ENCODE measurements at regions not wholly inside any gene's neighbourhood (a gene's known extent, or its start where the extent isn't known, plus 50 kb on each side); places are given as distances from the start of the nearest gene placed in this dataset.

DNA sequence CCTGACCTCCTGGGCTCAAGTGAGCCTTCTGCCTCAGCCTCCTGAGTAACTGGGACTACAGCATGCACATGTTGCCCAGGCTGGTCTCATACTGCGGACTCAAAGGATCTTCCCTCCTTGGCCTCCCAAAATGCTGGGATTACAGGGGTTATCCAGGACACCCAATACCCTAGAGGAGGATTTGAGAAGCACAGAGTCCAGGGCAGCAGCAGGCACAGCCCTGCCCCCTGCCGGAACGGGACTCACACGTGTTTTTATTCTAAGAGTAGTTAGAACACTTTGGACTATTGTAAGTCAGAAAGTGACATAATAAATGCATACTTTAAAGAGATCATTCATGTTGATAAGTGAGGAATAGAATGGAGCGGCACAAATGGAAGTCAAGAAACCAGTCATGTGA is 80.2 kb downstream of the C6orf118 start:
- DNase-seq (ENCODE audit: low read depth, low spot score) = no peak

DNA sequence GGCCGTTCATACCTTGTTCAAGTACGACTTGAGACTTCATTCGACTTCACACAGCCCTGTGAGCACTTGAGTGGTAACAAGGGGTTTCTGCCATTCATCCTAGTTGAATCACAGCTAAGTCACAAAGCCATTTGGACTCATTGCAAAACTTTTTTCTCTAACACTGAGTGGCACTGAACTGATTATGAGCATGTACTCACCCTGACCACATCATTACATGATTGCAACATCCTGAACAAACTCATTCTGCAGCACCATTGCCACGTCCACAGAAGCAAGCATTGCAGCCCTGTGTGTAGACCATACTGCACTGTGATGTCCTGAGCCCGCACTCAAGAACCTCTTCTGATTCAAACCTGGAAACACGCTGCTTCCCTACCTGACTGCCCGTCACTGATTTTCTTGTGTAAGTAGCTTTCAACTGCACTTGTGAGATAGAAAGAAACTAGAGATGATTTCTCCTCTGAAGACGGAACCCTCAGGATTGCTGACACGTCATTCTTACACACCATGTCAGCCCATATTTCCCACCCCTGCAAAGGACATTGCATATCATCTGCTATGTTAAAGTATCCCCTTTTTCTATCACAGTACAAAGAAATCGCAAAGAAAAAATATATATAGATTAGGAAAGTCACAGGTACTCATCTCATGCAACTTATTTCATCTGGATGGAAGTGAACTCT is 81.6 kb downstream of the C6orf118 start:
- DNase-seq (ENCODE audit: low read depth, low spot score) = no peak

DNA sequence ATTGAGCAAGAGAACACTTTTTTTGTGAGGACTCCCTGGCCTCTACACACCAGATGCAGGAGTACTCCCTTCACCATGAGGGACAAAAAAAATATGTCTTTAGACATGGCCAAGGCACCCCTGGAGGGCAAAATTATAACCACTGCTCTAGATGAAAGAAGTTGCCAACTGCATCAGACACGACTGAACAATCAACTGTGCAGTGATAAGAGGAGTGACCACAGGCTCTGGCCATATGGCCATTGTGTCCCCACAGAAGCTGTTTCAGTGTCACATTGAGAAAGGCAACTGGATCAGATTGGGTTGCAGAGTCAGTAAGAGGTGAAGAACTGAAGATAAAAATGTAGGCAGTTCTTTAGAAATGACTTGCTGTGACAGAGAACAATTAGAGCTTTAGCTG is 85.7 kb downstream of the C6orf118 start:
- DNase-seq (ENCODE audit: low read depth, low spot score) = no peak

DNA sequence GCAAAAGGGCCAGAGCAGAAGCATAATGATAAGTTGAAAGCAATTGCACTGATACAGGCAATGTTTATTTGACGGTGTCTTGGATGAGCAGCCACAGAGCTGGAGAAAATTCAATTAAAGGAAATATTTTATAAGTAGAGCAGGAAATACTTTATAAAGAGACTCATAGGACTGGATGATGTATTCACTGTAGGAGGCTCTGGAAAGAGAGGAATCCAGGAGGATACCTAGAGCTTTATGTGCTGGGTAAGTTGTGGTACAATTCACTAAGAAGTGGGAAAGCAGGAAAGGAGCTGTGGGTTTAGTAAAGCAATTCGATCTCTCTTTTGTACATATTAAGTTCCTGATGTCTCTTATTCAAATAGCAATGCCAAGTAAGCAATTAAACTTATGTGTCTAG is 86.3 kb downstream of the C6orf118 start:
- DNase-seq (ENCODE audit: low read depth, low spot score) = no peak

DNA sequence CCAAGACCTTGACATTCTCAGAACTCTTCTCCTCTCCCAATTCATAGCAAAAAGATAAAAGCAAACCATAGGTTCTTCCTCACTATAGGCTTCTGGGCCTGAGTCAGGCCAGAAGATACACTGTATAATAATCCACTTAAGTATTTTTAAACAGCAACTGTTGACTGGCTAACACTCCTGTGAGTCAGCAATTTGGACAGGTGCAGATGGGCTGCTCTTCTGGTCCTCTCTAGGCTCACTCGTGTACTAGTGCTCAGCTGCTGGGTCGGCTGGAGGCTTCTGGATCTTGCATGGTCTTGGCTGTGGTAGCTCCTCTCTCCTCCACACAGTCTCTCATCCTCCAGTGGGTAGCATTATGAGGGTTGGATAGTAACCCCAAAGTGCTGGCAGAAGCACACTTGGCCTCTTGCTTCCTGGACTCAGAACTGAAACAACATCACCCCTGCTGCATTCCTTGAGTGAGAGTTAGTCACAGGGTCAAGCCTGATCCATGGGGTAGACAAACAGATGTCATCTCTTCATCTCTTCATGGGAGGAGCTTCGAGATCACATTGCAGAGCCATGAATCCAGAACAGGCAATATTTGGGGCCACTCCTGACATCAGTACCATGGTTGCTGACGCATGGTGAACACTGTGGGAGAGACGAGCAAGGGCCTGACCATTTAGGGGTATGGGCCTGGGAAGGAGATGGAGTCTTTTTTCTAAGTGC is 86.9 kb downstream of the C6orf118 start:
- DNase-seq (ENCODE audit: low read depth, low spot score) = no peak

DNA sequence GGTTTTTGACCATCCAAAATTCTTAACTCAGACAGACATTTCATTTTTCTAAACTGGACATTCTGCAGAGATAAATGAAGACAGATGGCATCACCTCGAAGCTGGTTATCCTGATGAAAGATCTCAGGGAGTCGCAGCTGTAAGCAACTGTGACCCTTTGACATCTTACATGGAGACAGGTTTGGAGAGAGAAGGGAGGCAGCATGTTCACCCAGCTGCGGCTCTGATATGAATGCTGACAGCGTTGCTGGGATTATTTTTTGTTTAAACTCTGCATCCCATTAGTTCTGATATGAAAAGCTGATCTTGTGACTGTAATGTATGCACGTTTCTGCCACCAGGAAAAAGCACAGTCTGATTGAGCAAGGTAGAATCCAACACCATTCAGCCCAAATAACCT is 89.4 kb downstream of the C6orf118 start:
- DNase-seq (ENCODE audit: low read depth, low spot score) = no peak

DNA sequence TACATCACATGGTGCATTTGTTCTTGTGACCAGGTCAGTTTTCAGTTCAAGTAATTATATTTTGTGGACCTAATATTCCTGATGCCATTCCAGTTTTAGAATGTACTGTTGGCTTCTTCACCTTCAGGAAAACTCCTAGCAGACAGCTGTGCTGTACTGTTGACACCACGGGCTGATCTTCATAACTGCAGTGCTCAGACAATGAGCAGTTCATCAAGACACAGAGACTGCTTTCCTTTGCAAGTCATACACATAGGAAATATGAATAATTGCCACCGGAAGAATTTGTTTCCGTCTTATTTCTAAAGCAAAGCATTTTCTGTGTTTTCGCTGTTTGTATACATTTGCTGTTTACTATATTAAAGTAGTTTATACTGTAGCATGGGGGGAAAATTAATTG is 89.8 kb downstream of the C6orf118 start:
- DNase-seq (ENCODE audit: low read depth, low spot score) = no peak

DNA sequence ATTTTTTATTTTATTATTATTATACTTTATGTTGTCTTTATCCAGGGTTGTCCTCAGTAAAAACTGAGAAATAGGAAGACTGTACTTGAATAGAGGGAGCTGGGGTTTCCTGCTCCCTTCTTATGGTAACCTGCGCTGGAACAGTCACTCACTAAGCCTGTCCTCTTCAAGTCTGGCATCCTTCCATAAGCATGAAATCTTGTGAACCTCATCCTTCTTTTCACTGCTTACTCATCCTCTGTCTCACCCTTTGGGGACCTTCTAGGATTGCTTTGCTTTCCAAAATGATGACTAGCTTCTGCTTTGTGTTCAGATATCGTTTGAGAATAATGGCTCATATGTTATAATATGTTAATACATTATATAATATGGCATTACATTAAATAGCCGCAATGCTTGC is 90.6 kb downstream of the C6orf118 start:
- DNase-seq (ENCODE audit: low read depth, low spot score) = no peak

DNA sequence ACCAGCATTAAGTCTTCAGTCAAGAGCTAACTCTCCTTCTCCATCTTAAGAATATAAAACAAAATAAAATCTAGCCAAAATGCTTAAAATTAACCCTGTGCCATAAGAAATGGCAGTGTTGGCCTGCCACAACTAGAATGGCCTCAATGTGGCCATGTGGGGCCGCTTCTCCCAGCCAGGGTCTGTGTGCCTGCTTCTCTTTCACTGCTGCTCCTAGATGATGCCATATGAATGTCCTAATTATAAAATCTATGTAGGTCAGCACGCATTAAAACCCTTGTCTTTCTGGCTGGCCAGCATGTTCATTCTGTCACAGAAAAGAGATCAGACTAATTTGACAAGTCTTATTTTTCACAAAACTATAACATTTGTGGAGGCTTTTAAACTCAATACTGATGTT is 102.6 kb downstream of the C6orf118 start:
- no peak for DNase-seq (ENCODE audit: low read depth, low spot score)

DNA sequence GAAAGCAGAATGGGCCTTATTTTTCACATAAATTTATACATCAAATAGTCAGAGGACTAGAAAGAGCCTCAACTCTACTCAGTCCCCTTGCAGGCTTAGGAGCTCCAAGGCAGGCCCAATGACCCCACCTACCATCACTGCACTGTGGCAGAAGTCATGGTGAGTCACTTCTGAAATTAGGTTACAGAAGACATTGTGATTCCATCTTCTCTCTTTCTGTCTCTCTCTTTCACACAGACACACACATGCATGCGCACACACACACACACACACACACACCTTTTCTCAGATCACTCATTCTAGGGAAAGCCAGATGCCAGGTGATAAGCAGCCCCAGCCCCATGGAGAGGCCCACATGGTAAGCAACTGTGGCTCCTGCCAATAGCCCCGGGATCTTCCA is 103.8 kb downstream of the C6orf118 start:
- no peak for DNase-seq (ENCODE audit: low read depth, low spot score)

DNA sequence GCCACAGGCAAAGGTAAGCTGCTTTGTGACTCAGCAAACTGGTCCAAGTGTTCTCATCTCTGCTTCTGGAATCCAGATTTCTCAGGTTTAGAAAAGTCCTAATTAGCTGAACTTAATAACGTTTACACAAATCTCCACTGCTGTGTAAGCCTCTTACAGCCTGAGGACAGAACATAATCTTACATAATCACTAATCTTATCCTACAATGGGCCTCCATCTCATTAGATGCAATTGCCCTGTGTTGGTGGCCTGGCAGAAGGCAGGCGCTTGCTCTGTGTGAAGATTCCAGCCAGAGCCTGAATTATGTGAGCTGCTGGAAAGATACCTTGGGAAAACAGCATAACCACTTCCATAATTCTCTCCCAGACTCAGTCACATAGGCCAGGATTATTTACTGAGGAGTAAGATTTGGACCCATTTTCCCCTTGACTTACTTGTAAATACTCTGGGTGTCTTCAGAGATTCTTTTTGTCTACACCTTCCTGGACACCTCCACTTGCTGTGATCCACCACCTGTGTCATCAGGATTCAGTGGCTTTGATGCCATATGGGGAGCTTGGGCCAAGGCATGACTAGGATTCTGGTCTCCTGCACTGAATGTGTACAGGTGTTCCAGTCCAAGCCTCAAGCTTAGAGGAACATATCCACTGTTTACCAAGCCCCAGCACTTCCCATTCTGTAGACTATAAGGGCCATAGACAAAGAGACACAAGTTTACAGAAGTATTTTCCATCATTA is 104.4 kb downstream of the C6orf118 start:
- DNase-seq (ENCODE audit: low read depth, low spot score) = no peak

DNA sequence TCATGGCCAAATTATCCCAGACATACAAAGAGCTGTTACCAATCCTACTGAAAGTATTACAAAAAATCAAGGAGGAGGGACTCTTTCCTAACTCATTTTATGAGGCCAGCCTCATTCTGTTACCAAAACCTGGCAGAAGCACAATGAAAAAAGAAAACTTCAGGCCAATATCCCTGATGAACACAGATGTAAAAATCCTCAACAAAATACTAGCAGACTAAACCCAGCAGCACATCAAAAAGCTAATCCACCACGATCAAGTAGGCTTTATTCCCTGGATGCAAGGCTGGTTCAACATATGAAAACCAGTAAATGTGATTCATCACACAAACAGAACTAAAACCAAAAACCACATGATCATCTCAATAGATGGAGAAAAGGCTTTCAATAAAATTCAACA is 109.2 kb downstream of the C6orf118 start:
- no peak for DNase-seq (ENCODE audit: low read depth, low spot score)

DNA sequence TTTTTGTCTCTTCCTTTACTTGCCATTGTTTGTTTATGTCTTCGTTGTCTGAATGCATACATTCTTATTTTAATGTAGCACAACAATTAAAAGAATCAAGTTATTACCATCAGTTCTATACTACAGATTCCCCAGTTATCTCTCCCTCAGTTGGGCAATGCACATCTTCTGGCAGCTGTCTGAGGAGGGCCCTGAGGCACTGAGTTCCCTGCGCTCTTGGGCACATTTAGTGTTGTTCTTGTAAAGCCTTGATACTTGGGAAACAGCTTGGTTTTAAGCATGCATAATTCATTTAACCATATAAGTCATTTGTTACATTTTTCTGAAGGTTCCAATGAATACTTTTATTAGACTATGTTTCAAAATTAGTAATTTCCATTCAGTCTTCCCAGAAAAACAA is 117.9 kb downstream of the C6orf118 start:
- no peak for DNase-seq (ENCODE audit: low read depth, low spot score)

DNA sequence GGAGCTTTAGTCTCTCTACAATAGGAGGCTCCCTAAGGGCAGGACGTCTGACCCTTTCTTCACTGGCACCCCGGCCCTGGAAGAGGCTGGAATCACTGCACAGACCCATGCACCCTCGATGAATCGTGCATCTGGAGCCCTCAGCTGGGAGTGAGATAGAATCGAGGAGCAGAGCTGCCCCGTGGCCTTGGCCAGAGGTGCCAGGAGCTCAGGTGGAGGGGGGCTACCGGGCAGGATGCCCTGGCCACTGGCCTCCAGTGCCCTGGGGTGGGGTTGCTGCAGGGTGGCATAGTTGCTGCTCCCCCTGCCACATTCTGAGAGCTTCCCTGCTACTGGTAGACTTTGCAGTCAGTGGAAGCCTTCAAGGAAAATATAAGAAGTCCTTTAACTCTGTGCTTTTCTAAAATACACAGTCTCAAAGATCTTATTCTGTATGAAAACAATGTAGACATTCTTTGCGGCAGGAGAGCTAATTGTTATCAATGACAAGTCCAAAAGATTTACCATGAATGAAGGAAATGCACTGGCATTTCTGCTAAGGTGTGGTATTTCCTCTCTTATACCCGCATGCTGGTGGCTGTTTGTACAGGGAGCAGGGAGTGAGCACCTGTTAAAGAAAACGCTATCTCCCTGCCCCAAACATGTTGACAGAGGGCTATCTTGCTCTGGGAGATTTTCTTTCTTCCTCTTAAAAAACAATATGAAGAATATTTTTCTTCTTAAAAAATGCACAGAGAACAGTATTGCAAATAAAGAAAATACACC is 122.8 kb downstream of the C6orf118 start:
- DNase-seq (ENCODE audit: low read depth, low spot score) = no peak

DNA sequence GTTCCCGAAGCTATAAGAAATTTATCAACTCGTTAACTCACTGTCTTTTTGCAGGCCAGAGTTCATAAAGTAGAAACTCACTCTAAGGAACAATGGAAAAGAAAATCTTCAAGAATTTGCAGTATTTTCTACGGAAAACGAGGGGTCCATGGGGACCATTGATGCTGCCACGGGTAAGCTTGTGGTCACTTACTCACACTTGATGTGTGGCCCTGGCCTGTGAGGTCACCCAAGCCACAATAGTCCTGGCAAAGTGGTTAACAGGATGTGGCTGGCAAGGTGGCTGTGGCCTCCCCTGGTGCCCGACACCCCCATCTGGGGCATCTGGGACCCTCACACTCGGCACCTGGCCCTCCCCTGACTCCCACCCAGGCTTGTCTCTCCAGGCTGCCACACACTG is 123.4 kb downstream of the C6orf118 start:
- DNase-seq (ENCODE audit: low read depth, low spot score) = no peak

DNA sequence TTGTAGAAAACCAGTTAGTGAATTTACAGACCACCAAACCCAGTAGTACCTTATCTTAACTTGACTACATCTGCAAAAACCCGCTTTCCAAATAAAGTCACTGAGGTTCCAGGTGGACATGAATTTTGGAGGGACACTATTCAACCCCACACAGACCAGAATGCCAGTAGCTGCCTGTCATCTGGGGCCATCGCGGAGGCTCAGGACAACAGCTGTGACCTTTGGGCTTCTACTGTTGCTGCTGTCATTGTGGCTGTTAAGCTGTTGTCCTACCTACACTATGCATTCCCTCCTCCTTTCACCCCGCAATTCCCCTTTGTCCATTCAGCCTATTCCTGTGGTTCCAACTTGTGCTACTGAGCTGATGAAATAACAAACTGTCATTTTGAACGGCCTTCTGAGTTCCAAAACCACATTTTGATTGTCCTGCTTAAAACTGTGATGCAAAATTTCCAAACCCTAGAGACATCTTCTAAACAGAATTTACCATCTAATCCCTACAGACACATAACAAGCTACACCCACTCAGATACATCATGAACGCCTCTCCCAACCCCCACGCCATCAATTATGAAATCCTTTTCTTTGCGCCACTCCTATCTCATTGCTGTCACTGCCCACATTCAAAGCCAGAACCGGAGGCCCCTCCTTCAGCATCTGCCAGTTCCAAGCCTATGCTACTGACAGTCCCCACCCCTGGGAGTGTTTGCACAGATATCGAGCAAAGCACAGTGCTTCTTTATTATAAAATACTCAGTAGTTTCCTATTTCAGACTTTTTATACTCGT is 125.0 kb downstream of the C6orf118 start:
- DNase-seq (ENCODE audit: low read depth, low spot score) = no peak

DNA sequence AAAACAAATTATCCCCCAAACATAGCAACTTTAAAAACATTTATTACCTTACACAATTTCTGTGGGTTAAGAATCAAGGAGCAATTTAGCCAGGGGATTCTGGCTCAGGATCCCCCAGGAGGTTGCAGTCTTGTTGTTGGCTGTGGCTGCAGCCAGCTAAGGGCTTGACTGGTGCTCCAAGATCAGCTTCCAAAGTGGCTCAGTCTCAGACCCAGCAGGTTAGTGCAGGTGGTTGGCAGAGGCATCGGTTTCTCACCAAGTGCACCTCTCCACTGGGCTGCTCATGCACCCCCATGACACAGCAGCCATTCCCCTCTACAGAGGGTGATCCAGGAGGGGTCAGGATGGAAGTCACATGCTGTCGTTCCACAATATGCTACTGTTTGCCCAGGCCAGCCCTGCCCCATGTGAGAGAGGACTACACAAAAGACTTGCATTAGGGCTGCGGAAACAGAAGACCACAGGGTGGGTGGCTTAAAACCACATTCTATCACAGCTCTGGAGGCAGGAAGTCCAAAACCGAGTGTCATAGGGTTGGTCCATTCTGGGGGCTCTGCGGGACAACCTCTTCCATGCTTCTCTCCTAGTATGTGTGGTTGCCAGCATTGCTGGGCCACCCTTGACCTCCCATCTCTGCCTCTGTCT is 125.8 kb downstream of the C6orf118 start:
- DNase-seq (ENCODE audit: low read depth, low spot score) = no peak

DNA sequence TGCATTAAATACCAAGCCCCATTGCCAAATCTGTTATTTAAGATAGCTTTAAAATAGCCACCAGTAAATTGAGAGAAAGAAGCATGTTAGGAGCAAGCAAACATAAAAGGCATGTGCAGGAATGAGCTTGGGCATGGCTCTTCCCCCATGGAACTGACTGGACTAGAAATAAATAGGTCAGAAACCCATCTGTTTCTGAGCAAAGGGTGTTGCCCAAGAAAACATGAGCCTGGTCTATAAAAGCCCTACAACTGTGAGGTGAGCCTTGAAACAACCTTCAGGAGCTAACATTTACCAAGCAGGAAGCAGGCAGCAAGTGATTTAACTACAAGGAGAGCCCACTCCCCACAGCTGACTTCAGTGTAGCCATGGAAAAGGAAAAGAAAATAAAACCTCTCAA is 126.3 kb downstream of the C6orf118 start:
- no peak for DNase-seq (ENCODE audit: low read depth, low spot score)

DNA sequence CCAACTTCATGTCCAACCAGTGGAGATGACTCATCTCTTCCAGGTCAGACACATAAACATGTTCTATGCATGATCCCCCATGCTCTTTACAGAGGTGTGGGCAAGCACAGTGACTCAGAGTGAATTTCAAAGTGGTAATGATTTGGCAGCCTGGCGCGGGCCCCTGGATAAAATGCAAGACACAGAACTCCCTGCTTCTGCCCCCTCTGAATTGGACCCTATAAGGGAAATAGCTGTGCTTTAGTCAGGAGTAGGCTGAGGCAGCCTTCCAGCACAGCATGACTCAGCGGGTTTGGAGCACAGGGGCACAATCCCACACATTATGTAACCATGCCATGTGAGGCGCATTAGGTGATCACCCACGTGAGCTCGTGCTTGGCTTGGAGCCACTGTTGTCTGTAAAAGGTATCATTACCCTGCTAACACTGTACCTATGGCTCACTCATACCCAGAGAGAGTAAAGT is 127.4 kb downstream of the C6orf118 start:
- no peak for DNase-seq (ENCODE audit: low read depth, low spot score)

DNA sequence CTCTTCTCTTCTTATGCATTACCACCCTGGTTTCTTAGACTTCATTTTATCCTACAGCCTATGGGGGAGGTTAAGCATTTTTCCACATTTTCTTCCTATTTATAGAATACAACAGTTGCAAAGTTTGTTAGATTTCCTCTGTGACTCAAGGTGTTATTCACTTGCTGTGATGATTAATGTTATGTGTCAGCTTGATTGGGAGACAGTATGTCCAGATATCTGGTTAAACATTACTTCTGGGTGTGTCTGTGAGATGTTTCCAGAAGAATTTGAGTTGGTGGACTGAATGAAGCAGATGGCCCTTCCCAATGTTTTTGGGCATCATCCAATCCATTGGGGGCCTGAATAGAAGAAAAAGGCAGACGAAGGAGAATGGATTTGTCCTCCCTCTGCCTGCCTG is 131.3 kb downstream of the C6orf118 start:
- no peak for DNase-seq (ENCODE audit: low read depth, low spot score)

DNA sequence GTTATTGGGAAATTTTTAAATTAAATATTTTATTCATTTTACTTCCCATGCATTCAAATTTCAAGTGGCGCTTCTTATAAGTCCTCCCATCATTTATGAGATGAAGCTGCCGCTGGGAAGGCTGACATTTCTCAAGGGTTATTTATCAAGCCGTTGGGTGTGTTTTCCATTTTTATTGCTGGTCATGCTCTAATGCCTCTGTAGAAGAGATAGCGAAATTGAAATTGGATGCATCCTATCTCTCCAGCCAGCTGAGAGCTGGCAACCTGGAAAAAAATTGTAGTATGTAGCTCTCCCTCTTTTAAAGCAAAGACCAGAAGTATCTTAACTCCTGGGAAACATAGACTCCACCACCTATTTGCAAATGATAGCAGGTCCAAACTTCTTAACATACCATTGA is 135.9 kb downstream of the C6orf118 start:
- no peak for DNase-seq (ENCODE audit: low read depth, low spot score)
